ENCODE measurements at regions not wholly inside any gene's neighbourhood (a gene's known extent, or its start where the extent isn't known, plus 50 kb on each side); places are given as distances from the start of the nearest gene placed in this dataset.

DNA sequence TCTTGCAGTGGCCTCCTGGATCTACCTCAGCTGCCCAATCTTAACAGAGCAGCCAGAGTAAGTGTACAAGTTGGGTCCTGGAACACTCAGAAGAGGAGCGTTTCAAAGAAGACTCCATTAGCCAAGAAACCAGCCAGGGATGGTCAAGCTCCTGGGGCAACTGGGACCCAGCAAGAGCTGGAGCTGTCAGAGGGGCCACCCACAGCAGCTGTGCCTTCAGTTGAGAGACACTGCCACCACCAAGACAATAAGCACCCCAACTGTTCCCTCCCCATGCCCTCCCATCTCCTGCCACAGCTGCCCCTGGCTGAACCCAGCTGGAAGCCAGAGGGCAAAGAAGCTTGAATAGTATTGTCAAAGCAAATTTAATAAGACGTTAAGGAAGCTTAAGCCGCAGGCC lies 110.6 kb upstream of the TLE3 start:
- Histone ChIP-seq H3K36me3 (no peaks in the 10 kb centered on the region), H3K4me1 (no peaks in the 10 kb centered on the region), H3K27ac (no peak overlapping the region), H3K4me3 (no peak overlapping the region), H3K9me3 (no peaks in the 10 kb centered on the region), H3K27me3 (no peaks in the 10 kb centered on the region)
- TF ChIP-seq POLR2A (IDR thresholded peaks at IDR 0.05): no peak
- TF ChIP-seq, protein P1, sequence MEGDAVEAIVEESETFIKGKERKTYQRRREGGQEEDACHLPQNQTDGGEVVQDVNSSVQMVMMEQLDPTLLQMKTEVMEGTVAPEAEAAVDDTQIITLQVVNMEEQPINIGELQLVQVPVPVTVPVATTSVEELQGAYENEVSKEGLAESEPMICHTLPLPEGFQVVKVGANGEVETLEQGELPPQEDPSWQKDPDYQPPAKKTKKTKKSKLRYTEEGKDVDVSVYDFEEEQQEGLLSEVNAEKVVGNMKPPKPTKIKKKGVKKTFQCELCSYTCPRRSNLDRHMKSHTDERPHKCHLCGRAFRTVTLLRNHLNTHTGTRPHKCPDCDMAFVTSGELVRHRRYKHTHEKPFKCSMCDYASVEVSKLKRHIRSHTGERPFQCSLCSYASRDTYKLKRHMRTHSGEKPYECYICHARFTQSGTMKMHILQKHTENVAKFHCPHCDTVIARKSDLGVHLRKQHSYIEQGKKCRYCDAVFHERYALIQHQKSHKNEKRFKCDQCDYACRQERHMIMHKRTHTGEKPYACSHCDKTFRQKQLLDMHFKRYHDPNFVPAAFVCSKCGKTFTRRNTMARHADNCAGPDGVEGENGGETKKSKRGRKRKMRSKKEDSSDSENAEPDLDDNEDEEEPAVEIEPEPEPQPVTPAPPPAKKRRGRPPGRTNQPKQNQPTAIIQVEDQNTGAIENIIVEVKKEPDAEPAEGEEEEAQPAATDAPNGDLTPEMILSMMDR (IDR thresholded peaks at IDR 0.05): no peak
- peak in 1 of 3 donors; percentile 22 for DNase-seq

- H3K4me3 ChIP-seq: no peak overlapping the region
- no peak for TF ChIP-seq POLR2A (IDR thresholded peaks at IDR 0.05)
- TF ChIP-seq, protein P1 (IDR thresholded peaks at IDR 0.05): no peak
- H3K36me3 ChIP-seq: no peaks in the 10 kb centered on the region
- peak in 1 of 3 donors; percentile 0 for DNase-seq
- H3K4me1 ChIP-seq: no peaks in the 10 kb centered on the region
- H3K9me3 ChIP-seq: no peaks in the 10 kb centered on the region
- no peak overlapping the region for H3K27ac ChIP-seq
- H3K27me3 ChIP-seq: no peaks in the 10 kb centered on the region
Measured at GRCh38 chr15:70206668-70207067, 109.0 kb upstream of the TLE3 start.

DNA sequence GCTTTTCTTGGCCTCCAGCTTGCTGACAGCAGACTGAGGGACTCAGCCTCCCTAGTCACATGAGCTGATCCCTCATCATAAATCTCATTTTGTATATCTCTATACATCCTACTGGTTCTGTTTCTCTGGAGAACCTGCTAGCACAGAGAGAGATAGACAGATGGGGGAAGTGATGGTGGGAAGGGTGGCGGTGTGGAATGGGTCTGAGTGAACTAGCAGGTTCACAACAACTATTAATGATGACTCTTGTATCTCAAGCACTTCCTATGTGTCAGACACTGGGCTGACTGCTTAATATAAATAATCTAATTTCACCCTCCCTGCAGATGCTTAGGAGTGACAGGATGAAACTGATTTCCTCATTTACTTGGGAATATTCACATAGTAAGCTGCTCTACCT lies 106.9 kb upstream of the TLE3 start:
- Histone ChIP-seq H3K36me3 (no peaks in the 10 kb centered on the region), H3K4me1 (no peaks in the 10 kb centered on the region), H3K27me3 (no peaks in the 10 kb centered on the region), H3K9me3 (no peaks in the 10 kb centered on the region), H3K27ac (no peak overlapping the region), H3K4me3 (no peak overlapping the region)
- TF ChIP-seq, protein P1 (IDR thresholded peaks at IDR 0.05): no peak
- TF ChIP-seq POLR2A (IDR thresholded peaks at IDR 0.05): no peak
- no peak for DNase-seq

GRCh38 chr15:70203981-70204560 lies 106.4 kb upstream of the TLE3 start:
- H3K27me3 ChIP-seq: no peaks in the 10 kb centered on the region
- H3K36me3 ChIP-seq: no peaks in the 10 kb centered on the region
- no peaks in the 10 kb centered on the region for H3K9me3 ChIP-seq
- H3K27ac ChIP-seq: no peak overlapping the region
- no peaks in the 10 kb centered on the region for H3K4me1 ChIP-seq
- no peak overlapping the region for H3K4me3 ChIP-seq
- peak in 1 of 3 donors; percentile 18 for DNase-seq
- TF ChIP-seq POLR2A (IDR thresholded peaks at IDR 0.05): no peak
- TF ChIP-seq, protein P1 (IDR thresholded peaks at IDR 0.05): no peak

- Histone ChIP-seq H3K36me3 (no peaks in the 10 kb centered on the region), H3K27me3 (no peaks in the 10 kb centered on the region), H3K4me3 (no peak overlapping the region), H3K27ac (no peak overlapping the region), H3K9me3 (no peaks in the 10 kb centered on the region), H3K4me1 (no peaks in the 10 kb centered on the region)
- DNase-seq: peak in 1 of 3 donors; percentile 0
- TF ChIP-seq POLR2A (IDR thresholded peaks at IDR 0.05): no peak
- TF ChIP-seq, protein P1 (IDR thresholded peaks at IDR 0.05): no peak
Measured at GRCh38 chr15:70202756-70203155, 105.0 kb upstream of the TLE3 start.

- Histone ChIP-seq H3K4me1 (peaks cover 0 to 1% (median under 1%) of the 10 kb centered on the region in 4 donors), H3K36me3 (no peaks in the 10 kb centered on the region), H3K9me3 (no peaks in the 10 kb centered on the region), H3K27me3 (no peaks in the 10 kb centered on the region), H3K4me3 (no peak overlapping the region), H3K27ac (no peak overlapping the region)
- no peak for TF ChIP-seq POLR2A (IDR thresholded peaks at IDR 0.05)
- TF ChIP-seq, protein P1 (IDR thresholded peaks at IDR 0.05): no peak
- no peak for DNase-seq
Measured at GRCh38 chr15:70201425-70201775, 103.7 kb upstream of the TLE3 start.
